ENCODE measurements at regions not wholly inside any gene's neighbourhood (a gene's known extent, or its start where the extent isn't known, plus 50 kb on each side); places are given as distances from the start of the nearest gene placed in this dataset.

DNA sequence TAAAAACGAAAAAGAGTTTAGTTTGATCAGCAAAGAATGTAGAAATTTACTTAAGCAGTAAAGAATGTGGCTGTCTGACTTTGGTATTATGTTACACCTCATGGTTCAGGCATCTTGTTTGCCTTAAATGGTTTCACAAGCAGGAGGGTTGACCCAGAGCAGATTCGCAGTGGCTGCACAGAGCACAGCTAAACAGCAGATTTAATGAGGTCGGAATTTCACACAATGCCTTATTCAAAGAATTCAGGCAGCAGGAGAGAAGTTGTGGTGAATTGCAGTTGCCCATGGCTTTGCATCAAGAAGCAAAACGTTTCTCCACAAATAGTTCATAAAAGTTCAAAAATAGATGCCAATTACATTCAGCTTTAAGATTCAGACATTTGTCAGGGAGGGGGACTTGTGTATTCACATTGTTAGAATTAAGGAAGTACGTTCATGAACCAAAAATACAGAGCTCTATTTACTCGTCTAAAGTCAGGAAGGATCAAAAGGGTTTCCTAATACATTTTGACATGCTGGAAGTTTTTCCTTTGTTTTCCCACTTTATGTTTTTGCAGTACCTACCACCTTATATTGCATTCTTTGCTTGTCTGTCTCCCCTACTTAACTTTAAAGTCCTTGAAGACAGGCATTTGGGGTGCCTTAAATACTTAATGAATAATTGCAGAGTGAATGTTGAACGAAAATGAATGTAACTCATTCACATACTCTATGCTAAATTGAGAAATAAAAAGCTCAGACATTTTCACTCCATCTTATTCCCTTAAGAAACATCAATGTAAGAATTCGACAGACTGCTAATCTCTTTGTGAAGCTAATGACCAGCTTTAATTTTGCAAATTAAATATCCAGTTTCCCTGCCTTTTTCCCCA, 1163.6 kb upstream of the CITED2 start:
- TF ChIP-seq ZFX (IDR thresholded peaks at IDR 0.05; ENCODE audit: borderline replicate concordance), result no peak
- no peak for TF ChIP-seq CTCF (IDR thresholded peaks at IDR 0.05)
- peak overlapping the region; percentile 21; the same call in 1 of the 2 replicates for H3K27ac ChIP-seq

- TF ChIP-seq CTCF (IDR thresholded peaks at IDR 0.05) (no peak), ZFX (IDR thresholded peaks at IDR 0.05; ENCODE audit: borderline replicate concordance) (no peak)
- H3K27ac ChIP-seq, result peak overlapping the region; percentile 21; the same call in 1 of the 2 replicates
Measured at GRCh38 chr6:140537211-140537610, 1162.8 kb upstream of the CITED2 start.

DNA sequence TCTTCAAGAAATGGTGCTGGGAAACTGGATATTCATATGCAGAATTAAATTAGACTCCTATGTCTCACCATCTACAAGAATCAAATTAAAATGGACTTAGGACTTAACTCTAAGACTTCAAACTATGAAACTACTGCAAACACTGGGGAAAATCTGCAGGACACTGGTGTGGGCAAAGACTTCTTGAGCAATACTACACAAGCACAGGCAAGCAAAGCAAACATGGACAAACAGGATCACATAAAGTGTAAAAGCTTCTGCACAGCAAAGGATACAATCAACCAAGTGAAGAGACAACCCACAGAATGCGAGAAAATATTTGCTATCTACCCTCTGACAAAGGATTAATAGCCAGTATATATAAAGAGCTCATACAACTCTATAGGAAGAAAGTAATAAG, 1161.1 kb upstream of the CITED2 start:
- no peak overlapping the region for H3K27ac ChIP-seq
- TF ChIP-seq CTCF (IDR thresholded peaks at IDR 0.05) (no peak), ZFX (IDR thresholded peaks at IDR 0.05; ENCODE audit: borderline replicate concordance) (no peak)

DNA sequence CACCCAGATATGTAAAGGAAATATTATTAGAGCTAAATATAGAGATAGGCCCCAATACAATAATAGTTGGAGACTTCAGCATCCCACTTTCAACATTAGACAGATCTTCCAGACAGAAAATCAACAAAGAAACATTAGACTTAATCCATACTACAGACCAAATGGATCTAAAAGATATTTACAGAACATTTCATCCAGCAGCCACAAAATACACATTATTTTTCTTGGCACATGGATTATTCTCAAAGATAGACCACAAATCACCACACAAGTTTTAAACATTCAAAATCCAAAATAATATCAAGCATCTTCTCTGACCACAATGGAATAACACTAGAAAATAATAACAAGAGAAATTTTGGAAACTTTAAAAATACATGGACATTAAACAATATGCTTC, 1159.1 kb upstream of the CITED2 start:
- H3K27ac ChIP-seq, result no peak overlapping the region
- no peak for TF ChIP-seq ZFX (IDR thresholded peaks at IDR 0.05; ENCODE audit: borderline replicate concordance)

- TF ChIP-seq ZFX (IDR thresholded peaks at IDR 0.05; ENCODE audit: borderline replicate concordance) (no peak), CTCF (IDR thresholded peaks at IDR 0.05) (no peak)
- no peak overlapping the region for H3K27ac ChIP-seq
Measured at GRCh38 chr6:140504776-140505175, 1130.3 kb upstream of the CITED2 start.

DNA sequence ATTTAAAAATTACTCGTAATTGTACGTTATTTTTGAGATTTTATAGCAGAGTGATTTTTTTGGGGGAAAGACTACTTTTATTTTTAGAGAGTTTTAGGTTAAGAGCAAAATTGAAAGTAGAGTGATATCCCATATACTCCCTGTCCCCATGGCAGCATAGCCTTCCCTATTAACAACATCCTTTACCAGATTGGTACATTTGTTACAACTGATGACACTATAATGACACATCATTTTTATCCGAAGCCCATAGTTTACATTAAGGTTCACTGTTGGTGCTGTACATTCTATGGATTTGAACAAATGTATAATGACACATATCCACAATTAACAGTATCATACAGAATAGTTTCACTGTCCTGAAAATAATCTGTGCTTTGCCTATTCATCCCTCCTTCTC, 1126.4 kb upstream of the CITED2 start:
- TF ChIP-seq ZFX (IDR thresholded peaks at IDR 0.05; ENCODE audit: borderline replicate concordance) (no peak), CTCF (IDR thresholded peaks at IDR 0.05) (no peak)
- H3K27ac ChIP-seq, result no peak overlapping the region

DNA sequence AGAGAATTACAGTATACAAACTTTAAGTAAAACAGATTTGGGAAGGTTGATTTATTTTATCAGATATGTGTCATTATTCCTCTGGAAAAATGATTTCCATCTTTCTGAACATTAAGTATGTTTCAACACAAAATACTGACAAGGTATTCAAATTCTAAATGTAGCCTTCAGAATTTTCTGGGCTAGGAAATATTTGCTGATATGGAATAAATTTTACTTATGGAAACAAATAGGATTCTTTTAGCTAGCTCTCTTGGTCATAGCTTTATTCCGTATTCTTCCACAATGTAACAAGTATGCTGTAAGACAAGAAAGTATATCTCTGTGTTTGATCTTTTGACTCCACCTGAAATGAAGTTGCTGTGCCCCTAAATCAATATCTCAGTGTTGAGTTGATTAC, 1125.2 kb upstream of the CITED2 start:
- TF ChIP-seq CTCF (IDR thresholded peaks at IDR 0.05) (no peak), ZFX (IDR thresholded peaks at IDR 0.05; ENCODE audit: borderline replicate concordance) (no peak)
- no peak overlapping the region for H3K27ac ChIP-seq
